Activated naive CD8-positive, alpha-beta T cell treated with anti-CD3 and anti-CD28 coated beads, Interleukin-2, amount 10 ng/mL, durations not matched to agents 7 days and 5 days (primary cell): ENCODE measurements at regions not wholly inside any gene's neighbourhood (a gene's known extent, or its start where the extent isn't known, plus 50 kb on each side); places are given as distances from the start of the nearest gene placed in this dataset.

Experiments
- ATAC-seq: fragments of 150-1000 bp; cut with Tn5 transposase; one replicate; pipeline ENCODE4 v1.10.0; 2021; ENCODE audit warnings: low read depth, moderate library complexity
- POLR2A ChIA-PET: fragments of 350-600 bp; sonication (Branson Sonifier 250); formaldehyde crosslinking; loops from one replicate; lab custom pipeline; 2021; ENCODE audit warnings: antibody characterized with exemption; lab: Charles Lee
- DNase-seq: peaks from one replicate; pipeline ENCODE4 v3.0.0; 2021
- H3K27ac Mint-ChIP-seq: one replicate; pipeline ENCODE4 v1.8.0; 2022; ENCODE audit warnings: mild to moderate bottlenecking, mixed read lengths
- H3K27me3 Mint-ChIP-seq: one replicate; pipeline ENCODE4 v1.8.0; 2022; ENCODE audit warnings: mild to moderate bottlenecking, moderate library complexity, mixed read lengths
- H3K36me3 Mint-ChIP-seq: one replicate; pipeline ENCODE4 v1.8.0; 2021; ENCODE audit warnings: mild to moderate bottlenecking, mixed read lengths
- H3K4me1 Mint-ChIP-seq: one replicate; pipeline ENCODE4 v1.8.0; 2021; ENCODE audit warnings: mixed read lengths
- H3K4me3 Mint-ChIP-seq: one replicate; pipeline ENCODE4 v1.8.0; 2022; ENCODE audit warnings: mild to moderate bottlenecking, moderate library complexity, mixed read lengths
- H3K9me3 Mint-ChIP-seq: one replicate; pipeline ENCODE4 v1.8.0; 2021; ENCODE audit warnings: mixed read lengths

DNA sequence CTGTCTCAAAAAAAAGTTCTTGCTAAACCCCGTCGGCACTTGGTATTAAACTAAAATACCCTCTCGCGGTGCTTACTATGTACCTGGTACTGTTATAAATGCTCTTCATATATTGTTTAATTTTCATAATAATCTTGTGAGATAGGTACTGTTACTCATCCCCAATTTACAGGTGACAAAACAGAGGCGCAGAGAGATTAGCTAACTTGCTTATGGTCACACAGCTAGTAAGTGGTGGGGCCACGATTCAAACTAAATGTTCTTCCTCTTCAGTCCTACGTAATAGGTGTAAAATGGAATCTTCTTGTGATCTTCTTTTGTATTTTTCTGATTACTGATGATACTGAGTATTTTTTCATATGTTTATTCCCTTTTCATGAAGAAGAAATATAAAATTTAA, 51.3 kb downstream of the TET3 start:
- POLR2A ChIA-PET, result interaction anchor here (0.9 to 1.7 kb wide), 2 partner anchors 10 to 17 kb away, joined by 3 to 4 read pairs; no protein-coding TSS in a partner anchor

GRCh38 chr2:74036450-74037195, 51.9 kb downstream of the TET3 start:
- ATAC-seq (no peak), DNase-seq (no peak)
- Mint-ChIP-seq H3K27me3 (no peaks in the 10 kb centered on the region), H3K27ac (no peak overlapping the region), H3K36me3 (peaks cover 6% of the 10 kb centered on the region), H3K4me3 (no peak overlapping the region), H3K4me1 (peaks cover 52% of the 10 kb centered on the region), H3K9me3 (no peaks in the 10 kb centered on the region)
- POLR2A ChIA-PET, result interaction anchor here (0.9 to 1.7 kb wide), 2 partner anchors 9 to 16 kb away, joined by 3 to 4 read pairs; no protein-coding TSS in a partner anchor

More for the DNA sequence above, 51.3 kb downstream of the TET3 start:
- ATAC-seq (no peak), DNase-seq (no peak)
- Mint-ChIP-seq H3K27me3 (no peaks in the 10 kb centered on the region), H3K4me3 (no peak overlapping the region), H3K9me3 (no peaks in the 10 kb centered on the region), H3K36me3 (peaks cover 6% of the 10 kb centered on the region), H3K27ac (no peak overlapping the region), H3K4me1 (peaks cover 54% of the 10 kb centered on the region)

- POLR2A ChIA-PET, result interaction anchor here (1.7 kb wide), 1 partner anchor 8 kb away, joined by 4 read pairs; no protein-coding TSS in a partner anchor
- no peak for ATAC-seq
- peak overlapping the region; percentile 7 for H3K27ac Mint-ChIP-seq
- DNase-seq, result no peak
- no peaks in the 10 kb centered on the region for H3K9me3 Mint-ChIP-seq
- H3K4me1 Mint-ChIP-seq, result peaks cover 47% of the 10 kb centered on the region
- H3K36me3 Mint-ChIP-seq, result peaks cover 6% of the 10 kb centered on the region
- no peaks in the 10 kb centered on the region for H3K27me3 Mint-ChIP-seq
- H3K4me3 Mint-ChIP-seq, result no peak overlapping the region
These were observed 52.7 kb downstream of the TET3 start for GRCh38 chr2:74037379-74037860.

GRCh38 chr2:74039611-74040010, 54.9 kb downstream of the TET3 start:
- DNase-seq, result no peak
- POLR2A ChIA-PET, result no interaction called here
- no peaks in the 10 kb centered on the region for H3K9me3 Mint-ChIP-seq
- peaks cover 11% of the 10 kb centered on the region for H3K36me3 Mint-ChIP-seq
- no peak overlapping the region for H3K27ac Mint-ChIP-seq
- H3K4me1 Mint-ChIP-seq, result peaks cover 38% of the 10 kb centered on the region
- ATAC-seq, result no peak
- H3K4me3 Mint-ChIP-seq, result no peak overlapping the region
- H3K27me3 Mint-ChIP-seq, result no peaks in the 10 kb centered on the region

DNA sequence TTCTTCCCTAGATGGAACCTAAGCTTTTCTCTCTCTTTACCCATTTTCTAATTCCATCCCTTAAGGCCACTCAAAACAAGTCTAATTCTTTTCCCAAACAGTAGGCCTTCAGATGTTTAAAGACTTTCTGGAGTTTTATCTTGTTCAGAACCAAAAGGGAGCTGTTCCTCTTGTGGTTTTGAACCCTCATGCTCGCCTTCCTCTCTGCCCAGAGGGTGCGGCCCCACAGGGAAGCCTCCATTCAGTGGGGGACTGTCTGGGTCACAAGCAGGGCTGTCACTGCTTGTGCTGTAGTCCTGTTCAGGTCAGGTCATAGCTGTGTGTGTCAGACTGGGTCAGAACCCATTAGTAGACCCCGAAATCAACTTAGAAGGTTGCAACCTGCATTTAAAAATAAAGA, 56.5 kb downstream of the TET3 start:
- Mint-ChIP-seq H3K27ac (peak overlapping the region; percentile 21), H3K4me1 (peaks cover 44% of the 10 kb centered on the region), H3K9me3 (no peaks in the 10 kb centered on the region), H3K36me3 (peaks cover 11% of the 10 kb centered on the region), H3K27me3 (no peaks in the 10 kb centered on the region), H3K4me3 (peak overlapping the region; percentile 9)
- ATAC-seq, result peak; percentile 25
- POLR2A ChIA-PET, result interaction anchor here (0.6 to 1.4 kb wide), 3 partner anchors 9 to 73 kb away, joined by 3 to 9 read pairs (median 3); no protein-coding TSS in a partner anchor
- no peak for DNase-seq

DNA sequence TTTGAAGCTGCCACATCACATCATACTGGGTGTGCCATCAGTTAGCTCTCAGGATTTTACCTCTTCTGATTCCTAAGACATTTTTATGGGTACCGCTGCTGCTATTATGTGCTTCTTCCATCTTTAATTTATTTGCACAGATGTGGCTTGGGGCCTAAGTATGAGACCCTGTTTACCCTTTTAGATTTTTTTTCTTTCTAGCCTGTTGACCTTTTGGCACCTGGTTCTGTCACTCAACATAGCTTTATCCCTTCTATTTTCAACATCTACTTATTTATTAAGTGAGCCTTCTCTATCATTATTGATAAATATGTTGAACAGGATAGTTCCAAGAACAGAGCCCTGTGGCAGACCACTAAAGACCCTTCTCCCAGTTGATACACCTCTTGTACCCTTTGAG, 57.0 kb downstream of the TET3 start:
- H3K27me3 Mint-ChIP-seq, result no peaks in the 10 kb centered on the region
- POLR2A ChIA-PET, result interaction anchor here (1.0 to 1.4 kb wide), 2 partner anchors 9 to 55 kb away, joined by 3 to 9 read pairs; no protein-coding TSS in a partner anchor
- H3K36me3 Mint-ChIP-seq, result peaks cover 11% of the 10 kb centered on the region
- no peak for ATAC-seq
- no peak overlapping the region for H3K4me3 Mint-ChIP-seq
- H3K27ac Mint-ChIP-seq, result no peak overlapping the region
- H3K4me1 Mint-ChIP-seq, result peaks cover 39% of the 10 kb centered on the region
- no peaks in the 10 kb centered on the region for H3K9me3 Mint-ChIP-seq
- no peak for DNase-seq

GRCh38 chr2:74042606-74043005, 57.9 kb downstream of the TET3 start:
- H3K4me1 Mint-ChIP-seq, result peaks cover 33% of the 10 kb centered on the region
- no peaks in the 10 kb centered on the region for H3K9me3 Mint-ChIP-seq
- H3K27me3 Mint-ChIP-seq, result no peaks in the 10 kb centered on the region
- ATAC-seq (no peak), DNase-seq (no peak)
- no peak overlapping the region for H3K4me3 Mint-ChIP-seq
- POLR2A ChIA-PET, result no interaction called here
- no peak overlapping the region for H3K27ac Mint-ChIP-seq
- H3K36me3 Mint-ChIP-seq, result peaks cover 11% of the 10 kb centered on the region

DNA sequence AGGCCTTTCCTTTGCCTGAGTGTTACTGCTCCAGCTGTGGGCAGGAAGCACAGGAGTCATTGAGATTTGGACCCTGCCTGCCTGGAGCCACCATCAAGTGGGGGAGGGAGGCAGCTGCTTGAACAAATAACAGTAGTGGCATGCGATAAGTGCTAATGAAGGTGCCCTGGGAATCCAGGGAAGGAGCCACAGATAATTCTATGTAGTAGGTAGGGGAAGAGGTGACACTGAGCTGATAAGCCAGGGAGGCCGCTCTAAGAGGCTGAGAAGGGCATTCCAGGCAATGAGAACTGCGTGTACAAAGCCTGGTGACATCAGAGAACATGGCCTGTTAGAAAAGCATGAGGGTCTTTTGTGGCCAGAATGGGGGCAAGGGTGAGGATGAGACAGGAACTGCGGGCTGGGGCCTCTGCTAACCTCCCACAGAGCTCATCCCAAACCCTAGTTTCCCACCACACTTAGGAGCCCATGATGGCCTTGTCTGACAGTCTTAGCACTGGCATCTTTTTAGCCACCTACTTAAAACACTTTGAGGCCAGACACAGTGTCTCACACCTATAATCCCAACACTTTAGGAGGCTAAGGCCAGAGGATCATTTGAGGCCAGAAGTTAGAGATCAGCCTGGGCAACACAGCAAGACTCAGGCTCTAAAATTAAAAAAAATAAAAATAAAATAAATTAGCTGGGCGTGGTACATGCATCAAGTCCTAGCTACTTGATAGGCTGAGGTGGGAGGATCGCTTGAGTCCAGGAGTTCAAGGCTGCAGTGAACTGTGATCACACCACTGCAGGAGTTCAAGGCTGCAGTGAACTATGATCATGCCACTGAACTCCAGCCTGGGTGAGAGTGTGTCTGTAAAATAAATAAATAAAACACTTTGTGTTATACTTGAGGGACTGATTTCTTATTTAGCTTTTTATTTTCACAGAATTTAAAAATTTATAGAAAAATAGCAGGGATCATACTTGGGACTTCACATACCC, 58.9 kb downstream of the TET3 start:
- Mint-ChIP-seq H3K36me3 (peaks cover 11% of the 10 kb centered on the region), H3K4me1 (peaks cover 31% of the 10 kb centered on the region), H3K27ac (no peak overlapping the region), H3K4me3 (no peak overlapping the region), H3K27me3 (no peaks in the 10 kb centered on the region), H3K9me3 (no peaks in the 10 kb centered on the region)
- POLR2A ChIA-PET, result interaction anchor here (1.3 kb wide), 1 partner anchor 11 kb away, joined by 4 read pairs; no protein-coding TSS in a partner anchor
- DNase-seq (no peak), ATAC-seq (no peak)

DNA sequence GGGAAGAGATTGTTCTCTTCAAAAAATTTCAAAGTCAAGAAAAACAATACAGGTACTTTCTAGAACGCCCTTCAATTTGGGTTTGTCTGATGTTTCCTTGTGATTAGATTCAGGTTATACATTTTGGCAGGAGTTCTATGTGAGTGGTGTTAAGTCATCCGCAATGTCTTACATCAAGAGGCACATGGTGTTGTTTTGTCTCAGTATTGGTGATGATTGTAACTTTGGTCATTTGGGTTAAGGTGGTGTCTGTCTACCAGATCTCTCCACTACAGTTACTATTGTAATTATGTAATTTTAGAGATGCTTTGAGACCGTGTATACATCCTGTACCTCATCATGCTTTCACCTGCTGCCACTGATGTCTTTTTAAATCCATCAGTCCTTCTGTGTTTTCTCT, 60.3 kb downstream of the TET3 start:
- H3K9me3 Mint-ChIP-seq, result no peaks in the 10 kb centered on the region
- POLR2A ChIA-PET, result interaction anchor here (1.5 kb wide), 1 partner anchor 9 kb away, joined by 4 read pairs; no protein-coding TSS in a partner anchor
- no peak overlapping the region for H3K4me3 Mint-ChIP-seq
- peaks cover 30% of the 10 kb centered on the region for H3K4me1 Mint-ChIP-seq
- DNase-seq (no peak), ATAC-seq (no peak)
- H3K36me3 Mint-ChIP-seq, result peaks cover 11% of the 10 kb centered on the region
- no peak overlapping the region for H3K27ac Mint-ChIP-seq
- H3K27me3 Mint-ChIP-seq, result no peaks in the 10 kb centered on the region

GRCh38 chr2:74045454-74045853, 60.7 kb downstream of the TET3 start:
- DNase-seq (no peak), ATAC-seq (no peak)
- Mint-ChIP-seq H3K27me3 (no peaks in the 10 kb centered on the region), H3K27ac (no peak overlapping the region), H3K4me3 (no peak overlapping the region), H3K9me3 (no peaks in the 10 kb centered on the region), H3K36me3 (peaks cover 8% of the 10 kb centered on the region), H3K4me1 (peaks cover 25% of the 10 kb centered on the region)
- POLR2A ChIA-PET, result interaction anchor here (1.5 kb wide), 1 partner anchor 9 kb away, joined by 4 read pairs; no protein-coding TSS in a partner anchor

DNA sequence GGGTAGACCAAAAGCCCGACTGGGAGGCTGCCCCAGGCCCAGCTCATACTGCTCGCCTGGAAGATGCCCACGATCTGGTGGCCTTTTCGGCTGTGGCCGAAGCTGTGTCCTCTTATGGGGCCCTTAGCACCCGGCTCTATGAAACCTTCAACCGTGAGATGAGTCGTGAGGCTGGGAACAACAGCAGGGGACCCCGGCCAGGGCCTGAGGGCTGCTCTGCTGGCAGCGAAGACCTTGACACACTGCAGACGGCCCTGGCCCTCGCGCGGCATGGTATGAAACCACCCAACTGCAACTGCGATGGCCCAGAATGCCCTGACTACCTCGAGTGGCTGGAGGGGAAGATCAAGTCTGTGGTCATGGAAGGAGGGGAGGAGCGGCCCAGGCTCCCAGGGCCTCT, 61.7 kb downstream of the TET3 start:
- ATAC-seq, result no peak
- Mint-ChIP-seq H3K9me3 (no peaks in the 10 kb centered on the region), H3K36me3 (peaks cover 8% of the 10 kb centered on the region), H3K27ac (no peak overlapping the region), H3K4me3 (no peak overlapping the region), H3K27me3 (no peaks in the 10 kb centered on the region), H3K4me1 (peaks cover 21% of the 10 kb centered on the region)
- no peak for DNase-seq
- POLR2A ChIA-PET, result interaction anchor here (0.6 to 1.5 kb wide), 2 partner anchors 10 to 26 kb away, joined by 4 to 6 read pairs; no protein-coding TSS in a partner anchor

DNA sequence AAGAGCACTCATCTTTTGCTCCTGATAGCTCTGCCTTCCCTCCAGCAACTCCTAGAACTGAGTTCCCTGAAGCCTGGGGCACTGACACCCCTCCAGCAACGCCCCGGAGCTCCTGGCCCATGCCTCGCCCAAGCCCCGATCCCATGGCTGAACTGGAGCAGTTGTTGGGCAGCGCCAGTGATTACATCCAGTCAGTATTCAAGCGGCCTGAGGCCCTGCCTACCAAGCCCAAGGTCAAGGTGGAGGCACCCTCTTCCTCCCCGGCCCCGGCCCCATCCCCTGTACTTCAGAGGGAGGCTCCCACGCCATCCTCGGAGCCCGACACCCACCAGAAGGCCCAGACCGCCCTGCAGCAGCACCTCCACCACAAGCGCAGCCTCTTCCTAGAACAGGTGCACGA, 62.4 kb downstream of the TET3 start:
- POLR2A ChIA-PET, result no interaction called here
- Mint-ChIP-seq H3K36me3 (peaks cover 10% of the 10 kb centered on the region), H3K9me3 (no peaks in the 10 kb centered on the region), H3K27ac (peak overlapping the region; percentile 28), H3K27me3 (no peaks in the 10 kb centered on the region), H3K4me1 (peaks cover 25% of the 10 kb centered on the region), H3K4me3 (no peak overlapping the region)
- DNase-seq (no peak), ATAC-seq (no peak)

DNA sequence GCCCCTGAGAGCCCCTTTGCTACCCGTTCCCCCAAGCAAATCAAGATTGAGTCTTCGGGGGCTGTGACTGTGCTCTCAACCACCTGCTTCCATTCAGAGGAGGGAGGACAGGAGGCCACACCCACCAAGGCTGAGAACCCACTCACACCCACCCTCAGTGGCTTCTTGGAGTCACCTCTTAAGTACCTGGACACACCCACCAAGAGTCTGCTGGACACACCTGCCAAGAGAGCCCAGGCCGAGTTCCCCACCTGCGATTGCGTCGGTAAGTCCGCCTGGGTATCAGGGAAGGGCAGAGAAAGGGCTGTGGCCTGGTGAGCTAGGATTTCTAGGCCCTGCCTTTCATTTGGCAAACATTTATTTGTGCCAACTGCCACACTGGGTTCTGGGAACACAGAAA, 63.4 kb downstream of the TET3 start:
- H3K27ac Mint-ChIP-seq, result no peak overlapping the region

More for the DNA sequence above, 63.4 kb downstream of the TET3 start:
- Mint-ChIP-seq H3K9me3 (no peaks in the 10 kb centered on the region), H3K27me3 (no peaks in the 10 kb centered on the region), H3K36me3 (peaks cover 6% of the 10 kb centered on the region), H3K4me3 (no peak overlapping the region), H3K4me1 (peaks cover 24% of the 10 kb centered on the region)
- POLR2A ChIA-PET, result no interaction called here
- ATAC-seq, result no peak
- no peak for DNase-seq
